HG03095 (cell line): ENCODE measurements at regions not wholly inside any gene's neighbourhood (a gene's known extent, or its start where the extent isn't known, plus 50 kb on each side); places are given as distances from the start of the nearest gene placed in this dataset.

ENCODE experiments used
- ATAC-seq: cut with Tn5 transposase; IDR thresholded peaks from one replicate; pipeline ENCODE4 v1.9.1; 2021; ENCODE audit warnings: moderate library complexity; ENCODE audit not compliant: unreplicated experiment

DNA sequence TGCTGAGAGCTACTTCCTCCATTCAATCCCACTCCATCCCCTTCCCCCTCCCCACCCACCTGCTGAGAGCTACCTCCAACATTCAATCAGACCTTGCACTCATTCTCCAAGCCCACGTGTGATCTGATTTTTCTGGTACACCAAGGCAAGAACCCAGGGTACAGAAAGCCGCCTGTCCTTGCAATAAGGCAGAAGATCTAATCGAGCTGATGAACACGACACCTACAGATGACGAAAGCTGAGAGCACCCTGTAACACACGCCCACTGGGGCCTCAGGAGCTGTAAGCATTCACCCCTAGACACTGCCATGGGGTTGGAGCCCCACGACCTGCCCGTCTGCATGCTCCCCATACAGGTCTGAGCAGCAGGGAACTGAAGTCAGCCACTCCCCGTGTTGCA is 58.3 kb downstream of the TRIML1 start:
- no peak for ATAC-seq

DNA sequence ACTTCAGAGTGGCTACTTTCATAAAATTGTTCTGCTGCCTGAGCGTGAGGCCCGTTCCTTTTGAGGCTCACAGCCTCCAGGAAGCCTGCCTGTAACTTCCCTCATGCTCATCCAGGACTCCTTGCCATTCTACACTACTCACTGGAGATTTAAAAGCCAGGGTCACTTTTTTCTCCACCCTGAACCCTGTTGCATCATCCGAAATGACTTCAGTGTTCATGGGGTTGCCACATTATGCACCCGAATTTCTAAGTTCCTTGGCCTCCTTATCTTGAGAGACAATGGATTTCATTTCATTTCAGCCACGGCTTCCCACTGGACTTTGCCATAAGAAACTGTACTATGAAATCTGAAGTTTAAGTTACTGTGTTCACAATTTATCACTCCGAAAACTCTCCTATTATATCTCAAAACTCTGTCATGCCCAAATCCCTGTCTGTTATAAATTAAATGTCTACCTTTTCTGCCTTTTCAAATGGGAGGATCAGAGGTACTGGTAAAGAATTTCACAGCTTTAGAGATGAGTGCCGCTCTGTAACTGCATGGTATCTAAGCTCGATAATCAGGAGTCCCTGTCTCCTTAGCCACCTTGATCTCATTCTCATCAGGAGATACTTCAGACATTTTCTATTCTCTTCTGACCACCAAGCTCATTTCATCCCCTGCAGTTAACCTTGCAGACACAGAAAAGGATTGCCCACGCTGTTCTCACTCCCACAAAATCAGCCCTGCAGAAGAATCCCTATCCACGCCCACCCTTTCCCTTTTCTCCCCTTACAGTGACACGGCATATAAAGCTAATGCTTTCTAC is 59.9 kb downstream of the TRIML1 start:
- no peak for ATAC-seq

DNA sequence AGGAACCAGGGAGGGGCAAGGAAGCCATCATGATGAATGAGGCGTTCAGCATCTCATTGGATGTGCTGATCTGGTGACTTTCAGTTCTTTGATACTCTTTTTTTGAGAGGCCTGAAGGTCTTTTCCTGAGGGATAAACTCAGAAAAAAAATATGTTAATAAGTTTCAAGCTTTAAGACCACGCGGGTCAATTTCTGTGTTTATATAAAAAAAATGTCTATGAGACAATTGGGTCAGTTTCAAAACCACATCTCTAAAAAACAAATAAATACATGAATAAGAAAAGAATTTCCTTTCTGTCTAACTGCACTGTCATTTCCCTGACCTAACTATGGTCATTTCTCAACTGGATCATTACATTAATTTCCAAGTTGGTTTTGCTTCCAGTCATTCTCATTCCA is 62.6 kb downstream of the TRIML1 start:
- no peak for ATAC-seq

DNA sequence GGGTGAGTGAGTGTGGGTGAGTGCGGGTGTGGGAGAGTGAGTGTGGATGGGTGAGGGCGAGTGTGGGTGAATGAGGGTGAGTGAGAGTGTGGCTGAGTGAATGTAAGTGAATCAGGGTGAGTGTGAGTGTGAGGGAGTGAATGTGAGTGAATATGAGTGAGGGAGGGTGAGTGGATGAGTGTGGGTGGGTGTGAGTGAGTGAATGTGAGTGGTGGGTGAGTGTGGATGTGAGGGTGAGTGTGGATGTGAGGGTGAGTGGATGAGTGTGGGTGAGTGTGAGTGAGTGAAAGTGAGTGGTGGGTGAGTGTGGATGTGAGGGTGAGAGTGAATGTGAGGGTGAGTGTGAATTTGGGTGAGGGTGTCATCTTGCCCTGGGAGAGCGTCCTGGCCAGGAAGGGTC is 67.5 kb downstream of the TRIML1 start:
- ATAC-seq = no peak

DNA sequence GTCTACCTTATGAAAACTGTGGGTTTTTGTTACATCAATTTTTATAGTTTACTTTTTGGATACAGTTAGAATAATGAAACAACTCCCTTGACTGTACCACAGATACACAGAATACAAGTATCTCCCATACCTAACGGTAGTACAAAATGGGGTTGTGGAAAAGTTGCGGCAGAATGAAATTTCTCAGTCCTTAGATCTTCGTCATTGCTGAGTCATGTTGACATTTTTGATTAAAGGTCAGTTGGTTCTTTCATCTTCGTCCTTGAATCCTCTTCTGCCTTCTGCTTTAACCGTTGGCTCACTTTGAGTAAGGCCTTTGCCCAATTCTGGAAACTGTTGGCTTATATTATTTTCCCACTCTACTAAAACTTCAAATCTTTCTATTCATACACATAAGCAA is 75.6 kb downstream of the TRIML1 start:
- no peak for ATAC-seq

DNA sequence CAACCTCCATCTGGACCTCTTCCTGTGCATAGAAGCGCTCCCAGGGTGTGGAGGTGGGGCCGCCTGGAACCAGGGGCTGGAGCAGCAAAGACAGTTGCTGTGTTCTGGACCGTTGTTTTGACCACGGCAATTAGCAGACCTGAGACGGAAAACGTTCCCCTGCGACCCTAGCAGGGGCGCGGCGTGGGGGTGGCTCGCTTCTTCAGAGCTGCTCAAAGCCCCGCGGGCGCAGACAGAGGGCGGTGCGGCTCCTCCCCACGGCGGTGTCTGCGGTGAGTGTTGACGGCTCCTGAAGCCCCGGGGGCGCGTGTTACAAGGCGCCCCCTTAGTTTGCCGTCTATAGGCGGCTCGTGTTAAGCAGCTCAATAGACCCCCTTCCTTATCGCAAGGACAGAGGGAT is 79.2 kb downstream of the TRIML1 start:
- ATAC-seq = no peak

DNA sequence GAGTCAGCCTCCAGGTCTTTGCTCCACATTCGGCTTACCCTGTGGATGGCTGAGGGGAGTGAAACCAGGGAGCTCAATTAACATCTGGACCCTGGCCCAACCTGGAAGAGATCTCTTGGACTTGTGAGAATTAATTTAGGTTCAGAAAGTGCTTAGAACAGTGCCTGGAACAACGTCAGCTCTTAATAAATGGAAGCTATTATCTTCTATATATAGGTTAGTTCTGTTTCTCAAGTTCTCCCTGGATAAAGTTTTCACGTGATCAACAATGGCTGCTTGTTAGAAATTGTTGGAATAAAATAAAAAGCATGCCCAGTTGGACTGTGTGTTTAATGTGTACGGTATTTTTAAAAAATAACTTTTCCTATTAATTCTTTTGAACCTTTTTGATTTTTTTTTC is 80.8 kb downstream of the TRIML1 start:
- ATAC-seq = no peak

DNA sequence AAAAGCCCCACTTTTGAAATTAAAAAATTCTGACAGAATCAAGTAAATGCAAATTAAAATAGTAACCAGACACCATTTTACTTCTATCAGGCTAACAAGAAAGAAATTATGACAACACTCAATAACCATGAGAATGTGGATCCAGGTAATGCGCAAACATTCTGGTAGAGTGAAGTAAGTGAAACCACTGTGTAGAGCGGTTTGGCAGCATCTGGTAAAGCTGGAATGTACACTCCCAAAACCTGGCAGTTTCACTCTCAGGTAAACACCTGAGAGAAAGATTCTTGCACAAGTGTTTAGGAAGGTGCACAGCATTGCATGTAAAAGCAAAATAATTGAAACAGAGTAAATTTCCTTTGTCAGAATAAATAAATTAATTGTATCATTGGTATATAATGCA is 81.8 kb downstream of the TRIML1 start:
- no peak for ATAC-seq

DNA sequence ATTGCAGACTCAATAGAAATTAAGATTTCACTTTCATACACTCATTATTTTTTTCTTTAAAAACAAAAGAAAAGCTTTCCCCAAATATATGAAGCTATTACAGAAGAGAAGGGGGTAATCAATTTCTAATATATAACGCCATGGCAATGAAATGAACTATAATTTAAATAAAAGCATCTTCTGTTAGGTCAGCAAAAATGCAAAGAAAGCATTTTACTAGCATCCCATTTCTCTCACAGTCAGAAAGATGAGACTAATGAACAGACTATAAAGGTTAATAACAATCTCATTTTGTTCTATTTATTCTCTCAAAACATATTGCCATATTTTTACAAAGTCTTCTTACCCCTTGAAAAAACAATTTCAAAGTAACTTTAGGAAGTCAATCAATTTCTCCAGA is 89.0 kb downstream of the TRIML1 start:
- no peak for ATAC-seq

DNA sequence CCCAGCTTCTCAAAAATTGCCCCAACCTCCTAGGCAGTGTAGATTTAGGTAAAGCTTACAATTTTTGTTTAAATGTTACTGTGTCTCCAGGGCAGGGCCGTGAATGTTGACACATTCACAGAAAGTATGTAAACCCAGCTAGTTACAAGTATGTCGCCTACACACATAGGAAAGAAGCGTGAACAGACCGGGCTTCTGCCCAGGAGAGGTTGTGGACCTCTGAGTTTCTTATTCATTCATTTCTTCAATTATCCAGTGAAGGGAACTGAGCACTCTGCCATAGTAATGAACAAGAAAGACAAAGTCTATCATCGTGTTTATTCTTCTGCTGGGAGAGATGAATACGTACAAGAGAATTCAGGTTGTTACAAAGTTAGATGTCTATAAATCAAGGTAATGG is 93.2 kb downstream of the TRIML1 start:
- no peak for ATAC-seq

DNA sequence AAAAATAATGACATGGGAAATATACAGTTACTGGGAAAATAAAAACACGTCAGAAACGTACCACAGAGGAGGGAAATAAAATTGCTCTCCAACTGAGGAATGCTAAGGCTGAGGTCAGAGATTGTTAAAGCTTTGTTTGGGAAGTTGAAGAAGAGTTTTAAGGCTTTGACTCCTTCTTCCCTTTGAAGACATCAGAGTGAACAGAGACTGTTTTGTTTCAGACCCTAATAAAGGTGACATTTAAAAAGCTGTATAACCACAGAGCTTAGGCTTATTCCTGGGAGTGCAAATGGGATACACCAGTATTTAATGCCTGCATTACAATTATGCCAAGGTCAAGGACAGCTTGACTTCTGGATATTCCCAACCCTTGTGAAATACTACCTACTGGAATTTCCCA is 102.8 kb downstream of the TRIML1 start:
- ATAC-seq = no peak

DNA sequence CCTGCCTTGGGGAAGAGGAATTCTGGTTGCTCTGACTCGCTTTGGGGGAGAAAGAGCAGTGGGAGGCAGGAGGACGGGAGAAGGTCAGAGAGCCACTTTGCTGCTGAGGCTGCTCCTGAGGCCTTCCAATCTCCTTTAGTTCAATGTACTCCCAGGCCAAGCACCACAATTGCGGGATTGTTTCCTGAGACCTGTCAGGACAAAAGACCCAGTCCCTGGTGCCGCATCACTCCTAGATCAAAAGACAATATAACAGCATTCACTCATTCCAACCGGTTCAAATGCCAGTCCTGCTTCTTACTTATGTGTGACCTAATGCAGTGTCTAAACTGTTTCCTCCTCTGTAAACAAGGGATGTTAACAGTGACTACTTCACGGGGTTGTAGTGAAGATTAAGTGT is 106.4 kb downstream of the TRIML1 start:
- no peak for ATAC-seq

DNA sequence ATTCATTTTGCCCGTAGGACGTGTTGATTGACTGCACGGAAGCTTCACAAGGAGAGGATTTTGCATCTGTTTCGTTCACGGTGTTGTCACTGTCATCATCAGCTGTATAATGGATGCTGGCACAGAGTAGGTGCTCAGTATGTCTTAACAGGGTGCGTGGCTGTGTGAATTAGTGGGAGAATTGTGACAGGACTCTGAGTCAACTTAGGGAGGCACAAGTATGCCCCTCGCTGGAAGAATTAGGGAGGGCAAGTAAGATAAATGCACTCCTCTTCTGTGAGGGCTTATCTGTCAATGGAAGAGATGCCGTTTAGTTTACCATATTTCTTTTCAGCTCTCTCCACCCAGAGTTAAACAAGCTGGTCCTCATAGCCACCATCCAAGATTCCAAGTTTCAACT is 107.2 kb downstream of the TRIML1 start:
- ATAC-seq = no peak

DNA sequence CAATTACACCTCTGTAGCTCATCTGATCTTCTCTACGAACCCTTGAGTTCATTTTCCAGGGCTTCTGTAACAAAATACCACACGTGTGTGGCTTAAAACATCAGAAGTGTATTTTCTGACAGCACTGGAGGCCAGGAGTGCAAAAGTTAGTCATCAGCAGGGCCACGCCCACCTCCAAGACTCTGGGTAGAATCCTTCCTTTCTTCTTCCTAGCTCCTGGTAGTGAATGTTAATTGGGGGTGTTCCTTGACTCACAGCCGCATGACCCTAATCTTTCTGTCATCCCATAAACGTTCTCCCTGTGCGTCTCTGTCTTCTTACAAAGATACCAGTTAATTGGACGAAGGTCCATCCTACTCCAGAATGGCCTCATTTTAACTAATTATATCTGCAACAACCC is 115.0 kb downstream of the TRIML1 start:
- no peak for ATAC-seq

DNA sequence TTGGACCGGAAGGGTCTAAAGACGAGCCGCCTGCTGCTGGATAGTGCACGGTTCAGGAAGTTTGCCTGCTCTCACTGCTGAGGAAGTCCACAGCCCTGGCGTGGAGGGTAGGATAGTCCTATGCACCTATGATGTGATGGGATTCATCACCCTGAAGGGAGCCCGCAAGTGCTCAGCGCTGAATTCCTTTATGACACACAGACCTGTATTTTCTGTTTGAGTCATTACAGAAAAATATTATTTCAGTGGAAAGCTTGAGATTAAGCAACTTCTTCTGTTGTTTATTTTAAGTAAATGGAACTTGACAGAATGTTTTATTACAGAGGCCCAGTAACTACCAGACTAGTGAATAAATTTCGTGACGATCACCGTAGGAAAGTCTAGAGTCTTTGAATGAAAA is 123.2 kb downstream of the TRIML1 start:
- ATAC-seq = no peak

DNA sequence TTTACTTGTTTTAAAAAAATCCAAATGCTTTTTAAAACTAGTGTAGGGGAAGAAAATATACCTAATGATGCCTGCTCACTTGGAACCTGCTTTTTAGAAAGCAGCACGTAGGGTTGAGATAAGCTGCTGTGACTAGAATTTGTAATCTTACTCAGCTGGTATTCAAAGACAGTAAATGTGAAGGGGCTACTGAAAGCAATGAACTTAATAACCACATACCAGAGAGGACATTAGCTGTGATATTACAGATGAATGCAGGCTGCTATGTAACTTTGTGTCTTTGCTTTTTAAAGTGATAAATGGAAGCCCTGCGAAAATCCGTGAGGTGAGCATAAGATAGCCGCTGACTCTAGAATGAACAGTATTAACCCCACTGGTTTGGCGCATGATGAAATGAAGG is 124.1 kb downstream of the TRIML1 start:
- no peak for ATAC-seq

DNA sequence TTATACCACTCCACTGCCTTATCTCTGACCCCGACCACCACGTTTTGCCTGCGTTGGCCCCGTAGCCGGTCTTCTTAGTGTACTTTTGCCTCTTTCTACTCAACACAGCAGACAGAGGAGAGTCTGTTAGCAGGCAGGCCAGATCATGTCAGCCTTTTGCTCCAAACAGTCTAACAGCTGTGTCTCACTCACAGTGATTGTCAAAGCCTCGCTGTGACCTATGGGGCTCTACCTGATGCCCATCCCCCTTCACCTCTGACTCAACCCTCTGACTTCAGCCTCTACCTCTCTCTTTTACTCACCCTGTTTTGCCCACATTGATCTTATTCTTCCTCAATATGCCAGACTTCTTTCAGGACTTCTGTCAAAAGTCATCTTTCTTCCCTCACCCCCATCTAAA is 127.1 kb downstream of the TRIML1 start:
- ATAC-seq = no peak

DNA sequence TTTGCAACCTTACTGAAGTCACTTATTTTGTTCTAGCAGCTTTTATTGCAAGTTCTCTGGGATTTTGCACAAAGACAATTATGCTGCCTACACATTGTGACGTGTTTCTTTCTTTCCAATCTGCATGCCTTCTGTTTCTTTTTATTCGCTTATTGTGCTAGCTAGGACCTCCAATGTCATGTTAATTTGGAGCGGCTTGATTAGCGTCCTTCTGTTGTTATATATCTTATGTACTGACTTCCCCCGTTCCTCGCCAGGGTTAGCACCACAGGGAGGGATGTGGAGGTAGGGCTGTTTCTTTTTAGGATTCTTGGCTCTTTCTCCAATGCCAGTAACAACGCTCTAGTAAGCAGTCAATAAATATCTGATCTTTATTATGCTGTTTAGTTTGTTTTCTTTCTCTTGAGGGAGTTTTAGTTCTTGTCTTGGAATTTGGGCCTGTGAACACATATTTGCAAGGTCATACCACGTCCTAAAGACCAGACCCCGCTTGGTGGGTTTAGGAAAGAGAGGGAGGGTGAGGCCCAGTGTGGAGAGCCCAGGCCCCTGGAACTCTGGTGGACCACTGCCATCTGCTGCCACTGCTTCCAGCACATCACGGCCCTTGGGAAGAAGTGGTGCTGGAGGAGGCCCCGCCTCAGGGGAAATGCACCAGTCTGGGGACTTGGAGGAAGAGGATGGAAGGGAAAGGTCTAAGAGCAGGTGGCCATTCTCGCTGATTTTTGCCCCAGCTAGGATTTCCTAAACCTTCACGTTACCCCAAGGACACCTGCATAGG is 129.1 kb downstream of the TRIML1 start:
- no peak for ATAC-seq

DNA sequence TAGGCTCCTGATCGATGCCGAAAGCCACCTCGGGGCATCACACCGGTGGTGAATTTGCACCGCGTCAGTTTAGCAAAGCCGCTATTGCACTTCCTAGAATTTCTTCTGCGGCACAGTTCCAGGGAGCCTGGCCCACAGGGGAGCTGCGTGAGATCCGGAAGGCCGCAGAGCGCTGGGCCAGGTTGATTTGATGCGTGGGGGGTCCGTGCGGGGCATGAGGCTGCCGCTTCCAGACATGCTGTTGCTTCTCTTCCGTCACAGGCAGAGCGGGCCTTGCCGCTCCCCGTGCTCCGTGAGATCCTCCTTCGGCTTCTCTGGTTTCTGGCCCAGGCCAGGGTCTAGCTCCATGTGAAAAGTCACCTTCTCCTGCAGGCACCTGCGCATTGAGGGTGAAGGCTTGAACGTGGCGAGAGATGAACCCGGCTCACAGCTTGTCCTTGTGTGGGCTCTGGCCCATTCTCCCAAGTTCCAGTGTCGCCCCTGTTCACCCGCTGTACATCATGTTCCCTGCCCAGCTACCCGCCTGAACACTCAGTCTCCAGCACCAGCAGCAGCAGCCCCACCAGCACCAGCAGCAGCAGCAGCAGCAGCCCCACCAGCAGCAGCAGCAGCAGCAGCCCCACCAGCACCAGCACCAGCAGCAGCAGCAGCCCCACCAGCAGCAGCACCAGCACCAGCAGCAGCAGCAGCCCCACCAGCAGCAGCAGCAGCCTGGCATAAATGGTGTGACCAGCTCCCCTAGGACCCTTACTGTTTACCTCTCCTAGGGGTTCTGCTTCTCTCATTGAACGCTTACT is 131.2 kb downstream of the TRIML1 start:
- ATAC-seq = no peak

DNA sequence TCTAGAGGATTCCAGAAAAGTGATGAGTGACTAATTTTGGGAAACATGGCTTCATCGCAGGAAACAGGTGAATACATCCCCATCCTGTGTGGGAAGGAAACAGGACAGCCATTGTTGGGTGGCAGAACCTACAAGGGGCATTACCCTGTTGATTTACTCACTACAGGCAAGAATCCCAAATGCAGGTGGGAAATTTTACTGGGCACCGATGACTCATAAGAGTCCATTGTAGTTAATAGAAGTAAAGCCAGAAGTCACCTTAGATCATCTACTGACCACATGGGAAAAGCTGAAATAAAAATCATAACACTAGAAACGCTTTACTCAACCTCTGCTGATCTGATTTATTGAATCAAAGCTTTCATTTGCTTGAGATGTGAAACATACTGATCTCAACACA is 136.4 kb downstream of the TRIML1 start:
- no peak for ATAC-seq

DNA sequence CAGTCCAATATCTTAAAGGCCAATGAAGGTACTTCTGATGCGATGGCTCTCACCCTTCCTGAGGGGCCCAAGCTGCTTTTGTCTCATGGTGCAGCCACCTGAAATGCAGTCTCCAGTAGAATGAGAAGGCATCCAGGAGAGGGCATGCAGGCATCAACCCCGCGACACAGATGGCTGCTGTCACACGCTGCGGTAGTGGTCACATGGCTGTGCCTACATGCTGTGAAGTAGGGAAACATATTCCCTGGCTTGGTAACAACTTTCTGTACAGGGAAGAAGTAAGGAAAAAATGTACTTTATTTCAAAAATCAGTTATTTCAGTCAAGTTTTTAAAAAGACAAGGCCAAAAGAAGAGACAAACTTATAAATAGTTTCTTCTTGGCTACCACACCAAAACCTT is 139.9 kb downstream of the TRIML1 start:
- ATAC-seq = no peak
